HL-60 (cell line): ENCODE measurements at regions not wholly inside any gene's neighbourhood (a gene's known extent, or its start where the extent isn't known, plus 50 kb on each side); places are given as distances from the start of the nearest gene placed in this dataset.

Source experiments
- DNase-seq, 2 experiments: peaks; one replicate each; pipeline ENCODE4 v3.0.0-alpha.2; 2010 to 2020; ENCODE audit warnings: low read depth in 1 of 2, low spot score in 1 of 2
- H3K27ac ChIP-seq: fragments of 250-450 bp; sonication (Bioruptor Pico); replicated peaks from 2 replicates; pipeline ENCODE4 v1.5.1; 2020; ENCODE audit warnings: mild to moderate bottlenecking, moderate library complexity
- H3K27me3 ChIP-seq: fragments of 250-450 bp; sonication (Bioruptor Pico); 2 replicates; pipeline ENCODE4 v1.5.1; 2021; ENCODE audit warnings: mild to moderate bottlenecking, moderate library complexity; ENCODE audit not compliant: insufficient read depth, poor library complexity, severe bottlenecking
- H3K4me3 ChIP-seq: replicated peaks from 2 replicates; pipeline ENCODE4 v1.5.1; 2011; ENCODE audit warnings: mild to moderate bottlenecking, control low read depth, low read length; ENCODE audit not compliant: insufficient read depth
- GABPA ChIP-seq: IDR thresholded peaks from 2 replicates; pipeline ENCODE4 v1.6.1; 2012; ENCODE audit warnings: low read depth
- POLR2AphosphoS5 ChIP-seq: IDR thresholded peaks from 2 replicates; pipeline ENCODE4 v1.6.1; 2012; ENCODE audit warnings: low read depth
- SPI1 ChIP-seq: IDR thresholded peaks from 2 replicates; pipeline ENCODE4 v1.6.1; 2012; ENCODE audit warnings: low read depth, mild to moderate bottlenecking, borderline replicate concordance
- TF ChIP-seq, protein P1 (sequence below): IDR thresholded peaks from one replicate; pipeline ENCODE4 v1.5.1; 2011; ENCODE audit warnings: low read length, control low read depth, inconsistent platforms; ENCODE audit not compliant: insufficient read depth
- TF ChIP-seq, protein P2 (sequence below): IDR thresholded peaks from 2 replicates; pipeline ENCODE4 v1.6.1; 2012; ENCODE audit warnings: low read depth; ENCODE audit not compliant: insufficient replicate concordance

DNA sequence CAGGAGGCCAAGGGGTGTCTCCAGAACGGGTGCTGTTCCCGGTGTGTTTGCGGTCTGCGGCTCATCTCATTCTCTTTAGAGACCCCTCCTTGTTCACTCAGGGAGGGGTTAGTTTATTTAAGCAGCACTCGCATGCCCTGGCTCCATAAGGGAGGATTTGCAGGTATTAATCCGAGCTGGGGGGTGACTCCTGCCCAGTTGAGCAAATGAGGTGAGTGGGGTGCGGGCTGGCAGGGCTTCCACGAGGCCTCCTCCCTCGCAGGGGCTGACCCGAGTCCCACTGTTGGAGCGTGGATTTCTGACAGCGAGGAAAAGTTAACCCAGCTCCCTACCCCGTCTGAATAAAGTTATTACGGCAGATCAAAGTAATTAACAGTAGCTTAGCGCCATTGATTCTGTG is 371.8 kb upstream of the SALL3 start:
- no peak overlapping the region for H3K27ac ChIP-seq
- H3K27me3 ChIP-seq = peaks cover 2% of the 10 kb centered on the region
- TF ChIP-seq, protein P1, sequence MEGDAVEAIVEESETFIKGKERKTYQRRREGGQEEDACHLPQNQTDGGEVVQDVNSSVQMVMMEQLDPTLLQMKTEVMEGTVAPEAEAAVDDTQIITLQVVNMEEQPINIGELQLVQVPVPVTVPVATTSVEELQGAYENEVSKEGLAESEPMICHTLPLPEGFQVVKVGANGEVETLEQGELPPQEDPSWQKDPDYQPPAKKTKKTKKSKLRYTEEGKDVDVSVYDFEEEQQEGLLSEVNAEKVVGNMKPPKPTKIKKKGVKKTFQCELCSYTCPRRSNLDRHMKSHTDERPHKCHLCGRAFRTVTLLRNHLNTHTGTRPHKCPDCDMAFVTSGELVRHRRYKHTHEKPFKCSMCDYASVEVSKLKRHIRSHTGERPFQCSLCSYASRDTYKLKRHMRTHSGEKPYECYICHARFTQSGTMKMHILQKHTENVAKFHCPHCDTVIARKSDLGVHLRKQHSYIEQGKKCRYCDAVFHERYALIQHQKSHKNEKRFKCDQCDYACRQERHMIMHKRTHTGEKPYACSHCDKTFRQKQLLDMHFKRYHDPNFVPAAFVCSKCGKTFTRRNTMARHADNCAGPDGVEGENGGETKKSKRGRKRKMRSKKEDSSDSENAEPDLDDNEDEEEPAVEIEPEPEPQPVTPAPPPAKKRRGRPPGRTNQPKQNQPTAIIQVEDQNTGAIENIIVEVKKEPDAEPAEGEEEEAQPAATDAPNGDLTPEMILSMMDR = no peak
- TF ChIP-seq, protein P2, sequence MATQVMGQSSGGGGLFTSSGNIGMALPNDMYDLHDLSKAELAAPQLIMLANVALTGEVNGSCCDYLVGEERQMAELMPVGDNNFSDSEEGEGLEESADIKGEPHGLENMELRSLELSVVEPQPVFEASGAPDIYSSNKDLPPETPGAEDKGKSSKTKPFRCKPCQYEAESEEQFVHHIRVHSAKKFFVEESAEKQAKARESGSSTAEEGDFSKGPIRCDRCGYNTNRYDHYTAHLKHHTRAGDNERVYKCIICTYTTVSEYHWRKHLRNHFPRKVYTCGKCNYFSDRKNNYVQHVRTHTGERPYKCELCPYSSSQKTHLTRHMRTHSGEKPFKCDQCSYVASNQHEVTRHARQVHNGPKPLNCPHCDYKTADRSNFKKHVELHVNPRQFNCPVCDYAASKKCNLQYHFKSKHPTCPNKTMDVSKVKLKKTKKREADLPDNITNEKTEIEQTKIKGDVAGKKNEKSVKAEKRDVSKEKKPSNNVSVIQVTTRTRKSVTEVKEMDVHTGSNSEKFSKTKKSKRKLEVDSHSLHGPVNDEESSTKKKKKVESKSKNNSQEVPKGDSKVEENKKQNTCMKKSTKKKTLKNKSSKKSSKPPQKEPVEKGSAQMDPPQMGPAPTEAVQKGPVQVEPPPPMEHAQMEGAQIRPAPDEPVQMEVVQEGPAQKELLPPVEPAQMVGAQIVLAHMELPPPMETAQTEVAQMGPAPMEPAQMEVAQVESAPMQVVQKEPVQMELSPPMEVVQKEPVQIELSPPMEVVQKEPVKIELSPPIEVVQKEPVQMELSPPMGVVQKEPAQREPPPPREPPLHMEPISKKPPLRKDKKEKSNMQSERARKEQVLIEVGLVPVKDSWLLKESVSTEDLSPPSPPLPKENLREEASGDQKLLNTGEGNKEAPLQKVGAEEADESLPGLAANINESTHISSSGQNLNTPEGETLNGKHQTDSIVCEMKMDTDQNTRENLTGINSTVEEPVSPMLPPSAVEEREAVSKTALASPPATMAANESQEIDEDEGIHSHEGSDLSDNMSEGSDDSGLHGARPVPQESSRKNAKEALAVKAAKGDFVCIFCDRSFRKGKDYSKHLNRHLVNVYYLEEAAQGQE = no peak
- TF ChIP-seq SPI1 (no peak), GABPA (no peak), POLR2AphosphoS5 (no peak)
- no peak for DNase-seq
- H3K4me3 ChIP-seq = no peak overlapping the region

- TF ChIP-seq POLR2AphosphoS5 (no peak), GABPA (no peak), SPI1 (no peak)
- TF ChIP-seq, protein P2 = no peak
- TF ChIP-seq, protein P1 = no peak
- no peaks in the 10 kb centered on the region for H3K27me3 ChIP-seq
- H3K4me3 ChIP-seq = no peak overlapping the region
- H3K27ac ChIP-seq = no peak overlapping the region
- DNase-seq = no peak
These were observed 369.4 kb upstream of the SALL3 start for GRCh38 chr18:78610179-78610578.

GRCh38 chr18:78611201-78611800 is 368.3 kb upstream of the SALL3 start:
- TF ChIP-seq POLR2AphosphoS5 (no peak), GABPA (no peak), SPI1 (no peak)
- TF ChIP-seq, protein P1 = no peak
- TF ChIP-seq, protein P2 = no peak
- DNase-seq = no peak
- no peak overlapping the region for H3K27ac ChIP-seq

More at GRCh38 chr18:78611201-78611800, 368.3 kb upstream of the SALL3 start:
- Histone ChIP-seq H3K4me3 (no peak overlapping the region), H3K27me3 (no peaks in the 10 kb centered on the region)
